ENCODE measurements at regions not wholly inside any gene's neighbourhood (a gene's known extent, or its start where the extent isn't known, plus 50 kb on each side); places are given as distances from the start of the nearest gene placed in this dataset.

DNA sequence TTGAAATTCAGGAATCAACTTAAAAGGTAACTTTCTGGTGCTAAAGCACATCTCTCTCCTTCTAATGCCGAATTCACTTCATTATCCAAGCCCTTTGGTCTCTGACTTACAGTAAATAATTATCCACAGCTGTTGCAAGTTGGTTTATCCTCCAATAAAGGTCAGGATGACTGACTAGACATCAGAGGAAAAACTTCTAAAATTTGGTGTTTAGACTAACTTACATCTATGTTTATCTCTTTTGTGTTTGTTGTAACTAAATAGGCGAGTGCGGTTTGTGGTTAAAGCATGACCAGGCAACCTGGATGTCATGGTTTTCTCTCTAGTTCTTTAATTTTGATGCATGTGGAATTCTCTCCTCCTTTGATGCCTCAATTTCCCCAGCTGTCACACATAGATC, 237.4 kb upstream of the LRTM1 start:
- no peaks in the 10 kb centered on the region for H3K9me3 ChIP-seq (ENCODE audit: control insufficient read depth in 2 of 2, low read length in 2 of 2)
- H3K36me3 ChIP-seq (ENCODE audit: control insufficient read depth in 2 of 2, insufficient read depth in 2 of 2, low read length in 2 of 2): no peaks in the 10 kb centered on the region
- peaks cover 0 to 4% of the 10 kb centered on the region in 2 donors for H3K4me1 ChIP-seq (ENCODE audit: control insufficient read depth in 2 of 2, insufficient read depth in 2 of 2, low read length in 2 of 2)
- no peak overlapping the region for H3K9ac ChIP-seq (ENCODE audit: low read depth in 1 of 2, low read length in 2 of 2)
- no peaks in the 10 kb centered on the region for H3K27me3 ChIP-seq (ENCODE audit: control insufficient read depth in 2 of 2, insufficient read depth in 2 of 2, low read length in 2 of 2)
- H3K4me3 ChIP-seq (ENCODE audit: low read length in 2 of 2): no peak overlapping the region
- no peak overlapping the region for H3K27ac ChIP-seq (ENCODE audit: low read depth in 2 of 2, low read length in 2 of 2)

DNA sequence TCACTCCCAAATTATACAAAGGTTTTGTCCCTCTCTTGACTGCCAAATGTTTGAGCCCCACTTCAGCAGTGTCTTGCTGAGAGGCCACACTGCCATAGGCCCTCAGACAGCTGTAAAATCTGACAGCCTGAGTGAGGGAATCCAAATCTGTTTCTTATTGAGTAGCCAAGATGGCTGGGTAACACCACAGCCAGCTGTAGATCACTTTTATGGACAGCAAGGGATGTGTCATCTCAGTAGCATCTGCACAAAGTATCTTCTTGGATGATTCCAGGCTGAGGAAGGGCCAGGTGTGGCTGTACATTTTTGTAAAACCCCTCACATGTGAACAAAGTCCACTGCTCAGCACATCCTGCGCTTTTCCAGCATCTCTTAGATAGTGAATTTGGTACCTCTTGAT, 237.0 kb upstream of the LRTM1 start:
- no peak overlapping the region for H3K9ac ChIP-seq (ENCODE audit: low read depth in 1 of 2, low read length in 2 of 2)
- no peak overlapping the region for H3K27ac ChIP-seq (ENCODE audit: low read depth in 2 of 2, low read length in 2 of 2)
- no peak overlapping the region for H3K4me3 ChIP-seq (ENCODE audit: low read length in 2 of 2)
- no peaks in the 10 kb centered on the region for H3K36me3 ChIP-seq (ENCODE audit: control insufficient read depth in 2 of 2, insufficient read depth in 2 of 2, low read length in 2 of 2)
- peaks cover 0 to 4% of the 10 kb centered on the region in 2 donors for H3K4me1 ChIP-seq (ENCODE audit: control insufficient read depth in 2 of 2, insufficient read depth in 2 of 2, low read length in 2 of 2)
- no peaks in the 10 kb centered on the region for H3K27me3 ChIP-seq (ENCODE audit: control insufficient read depth in 2 of 2, insufficient read depth in 2 of 2, low read length in 2 of 2)
- no peaks in the 10 kb centered on the region for H3K9me3 ChIP-seq (ENCODE audit: control insufficient read depth in 2 of 2, low read length in 2 of 2)

DNA sequence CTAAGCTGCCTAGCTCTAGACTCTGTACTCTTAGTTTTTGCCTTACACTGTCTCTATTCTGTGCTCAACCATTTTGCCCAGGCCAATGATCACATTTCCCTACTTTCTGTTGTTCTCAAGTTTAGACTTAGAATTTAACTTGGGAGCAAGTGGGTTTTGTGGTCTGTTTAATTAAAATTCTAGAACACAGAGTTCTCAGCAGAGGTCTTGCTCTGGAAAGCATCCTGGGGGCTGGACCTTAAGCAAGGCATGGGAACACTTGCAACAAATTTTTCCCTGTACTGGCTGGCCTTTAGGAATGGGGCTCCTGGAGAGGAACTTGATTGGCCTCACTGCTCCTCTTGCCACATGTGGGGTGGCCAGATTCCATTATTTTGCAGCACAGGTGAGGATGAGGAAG, 236.3 kb upstream of the LRTM1 start:
- no peaks in the 10 kb centered on the region for H3K36me3 ChIP-seq (ENCODE audit: control insufficient read depth in 2 of 2, insufficient read depth in 2 of 2, low read length in 2 of 2)
- H3K9me3 ChIP-seq (ENCODE audit: control insufficient read depth in 2 of 2, low read length in 2 of 2): no peaks in the 10 kb centered on the region
- peaks cover 0 to 4% of the 10 kb centered on the region in 2 donors for H3K4me1 ChIP-seq (ENCODE audit: control insufficient read depth in 2 of 2, insufficient read depth in 2 of 2, low read length in 2 of 2)
- no peak overlapping the region for H3K27ac ChIP-seq (ENCODE audit: low read depth in 2 of 2, low read length in 2 of 2)
- H3K4me3 ChIP-seq (ENCODE audit: low read length in 2 of 2): no peak overlapping the region
- H3K9ac ChIP-seq (ENCODE audit: low read depth in 1 of 2, low read length in 2 of 2): no peak overlapping the region
- H3K27me3 ChIP-seq (ENCODE audit: control insufficient read depth in 2 of 2, insufficient read depth in 2 of 2, low read length in 2 of 2): no peaks in the 10 kb centered on the region

DNA sequence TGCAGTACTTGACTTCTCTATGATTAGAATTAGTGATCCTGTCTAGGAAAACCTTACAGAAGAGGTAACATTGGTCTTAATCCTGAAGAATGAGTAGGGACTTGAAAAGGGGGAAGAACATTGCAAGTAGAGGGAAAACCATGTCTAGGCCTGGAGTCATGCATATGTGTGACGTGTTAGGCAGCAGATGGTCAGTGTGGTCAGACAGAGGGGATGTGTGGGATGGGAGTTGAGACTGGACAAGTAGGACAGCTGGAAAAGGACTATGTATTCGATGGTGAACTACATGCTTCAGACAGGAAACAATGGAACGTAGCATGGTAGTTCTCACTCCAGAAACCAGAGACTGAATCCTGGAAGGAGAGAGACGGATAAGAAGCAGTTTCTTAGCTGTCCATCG, 235.6 kb upstream of the LRTM1 start:
- Histone ChIP-seq H3K27me3 (ENCODE audit: control insufficient read depth in 2 of 2, insufficient read depth in 2 of 2, low read length in 2 of 2) (no peaks in the 10 kb centered on the region), H3K9me3 (ENCODE audit: control insufficient read depth in 2 of 2, low read length in 2 of 2) (no peaks in the 10 kb centered on the region), H3K36me3 (ENCODE audit: control insufficient read depth in 2 of 2, insufficient read depth in 2 of 2, low read length in 2 of 2) (no peaks in the 10 kb centered on the region), H3K4me1 (ENCODE audit: control insufficient read depth in 2 of 2, insufficient read depth in 2 of 2, low read length in 2 of 2) (peaks cover 0 to 4% of the 10 kb centered on the region in 2 donors), H3K9ac (ENCODE audit: low read depth in 1 of 2, low read length in 2 of 2) (no peak overlapping the region), H3K27ac (ENCODE audit: low read depth in 2 of 2, low read length in 2 of 2) (peak overlapping the region in 1 of 2 donors; percentile 10), H3K4me3 (ENCODE audit: low read length in 2 of 2) (no peak overlapping the region)

DNA sequence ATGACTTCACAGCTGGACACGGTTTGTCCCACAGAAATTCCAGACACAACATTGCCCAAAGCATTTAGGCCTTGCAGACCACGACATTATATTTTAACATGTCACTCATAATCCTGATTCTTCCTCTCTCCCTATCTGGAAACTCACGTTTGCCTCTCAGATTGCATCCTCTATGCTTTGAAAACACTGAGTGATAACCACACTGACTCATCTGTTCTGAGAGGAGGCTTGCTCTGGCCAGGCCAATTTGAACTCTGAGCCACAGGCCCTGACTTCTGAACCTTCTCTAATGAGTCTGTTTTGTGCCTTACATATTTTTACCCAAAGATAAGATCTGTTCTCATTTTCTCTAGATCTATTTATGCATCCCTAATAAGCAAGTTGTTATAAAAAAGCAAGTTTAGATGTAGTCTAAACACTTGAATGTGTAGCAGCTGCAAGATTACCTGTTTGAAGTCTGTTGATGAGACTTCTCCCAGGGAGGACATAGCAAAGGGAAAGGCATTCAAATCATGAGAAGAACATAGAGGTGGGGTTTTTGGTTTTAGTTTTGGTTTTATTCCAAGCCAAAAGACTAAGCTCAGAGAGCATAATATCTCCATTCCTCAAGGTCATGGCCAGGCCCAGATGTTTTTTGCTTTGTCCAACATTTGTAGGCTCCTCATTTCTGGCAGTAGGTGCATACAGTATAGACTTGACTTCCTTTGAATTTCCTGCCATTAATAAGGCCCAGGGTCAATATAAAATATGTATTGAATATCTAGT, 234.4 kb upstream of the LRTM1 start:
- Histone ChIP-seq H3K9me3 (ENCODE audit: control insufficient read depth in 2 of 2, low read length in 2 of 2) (no peaks in the 10 kb centered on the region), H3K27ac (ENCODE audit: low read depth in 2 of 2, low read length in 2 of 2) (no peak overlapping the region), H3K4me1 (ENCODE audit: control insufficient read depth in 2 of 2, insufficient read depth in 2 of 2, low read length in 2 of 2) (peaks cover 0 to 4% of the 10 kb centered on the region in 2 donors), H3K4me3 (ENCODE audit: low read length in 2 of 2) (no peak overlapping the region), H3K36me3 (ENCODE audit: control insufficient read depth in 2 of 2, insufficient read depth in 2 of 2, low read length in 2 of 2) (no peaks in the 10 kb centered on the region), H3K9ac (ENCODE audit: low read depth in 1 of 2, low read length in 2 of 2) (no peak overlapping the region), H3K27me3 (ENCODE audit: control insufficient read depth in 2 of 2, insufficient read depth in 2 of 2, low read length in 2 of 2) (no peaks in the 10 kb centered on the region)

DNA sequence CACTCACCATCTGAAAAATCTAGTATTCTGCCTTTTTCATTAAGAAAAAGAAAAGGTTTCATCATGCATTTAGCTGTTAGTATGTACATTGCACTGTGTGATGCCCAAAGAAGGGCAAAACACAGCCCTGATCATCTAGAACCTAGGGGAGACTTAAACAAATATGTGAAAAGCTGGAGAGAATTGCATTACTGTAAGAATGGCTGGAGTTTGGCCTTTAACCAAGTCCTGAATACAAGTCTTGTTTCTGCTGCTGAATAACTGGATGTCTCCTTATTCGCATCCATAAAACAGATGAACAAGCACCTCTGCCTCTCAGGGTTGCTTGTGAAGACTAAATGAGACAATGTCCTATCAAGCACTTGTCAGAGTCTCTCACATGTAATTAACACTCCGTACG, 233.4 kb upstream of the LRTM1 start:
- Histone ChIP-seq H3K9ac (ENCODE audit: low read depth in 1 of 2, low read length in 2 of 2) (no peak overlapping the region), H3K36me3 (ENCODE audit: control insufficient read depth in 2 of 2, insufficient read depth in 2 of 2, low read length in 2 of 2) (no peaks in the 10 kb centered on the region), H3K27ac (ENCODE audit: low read depth in 2 of 2, low read length in 2 of 2) (no peak overlapping the region), H3K27me3 (ENCODE audit: control insufficient read depth in 2 of 2, insufficient read depth in 2 of 2, low read length in 2 of 2) (no peaks in the 10 kb centered on the region), H3K4me3 (ENCODE audit: low read length in 2 of 2) (no peak overlapping the region), H3K9me3 (ENCODE audit: control insufficient read depth in 2 of 2, low read length in 2 of 2) (no peaks in the 10 kb centered on the region), H3K4me1 (ENCODE audit: control insufficient read depth in 2 of 2, insufficient read depth in 2 of 2, low read length in 2 of 2) (no peaks in the 10 kb centered on the region)

DNA sequence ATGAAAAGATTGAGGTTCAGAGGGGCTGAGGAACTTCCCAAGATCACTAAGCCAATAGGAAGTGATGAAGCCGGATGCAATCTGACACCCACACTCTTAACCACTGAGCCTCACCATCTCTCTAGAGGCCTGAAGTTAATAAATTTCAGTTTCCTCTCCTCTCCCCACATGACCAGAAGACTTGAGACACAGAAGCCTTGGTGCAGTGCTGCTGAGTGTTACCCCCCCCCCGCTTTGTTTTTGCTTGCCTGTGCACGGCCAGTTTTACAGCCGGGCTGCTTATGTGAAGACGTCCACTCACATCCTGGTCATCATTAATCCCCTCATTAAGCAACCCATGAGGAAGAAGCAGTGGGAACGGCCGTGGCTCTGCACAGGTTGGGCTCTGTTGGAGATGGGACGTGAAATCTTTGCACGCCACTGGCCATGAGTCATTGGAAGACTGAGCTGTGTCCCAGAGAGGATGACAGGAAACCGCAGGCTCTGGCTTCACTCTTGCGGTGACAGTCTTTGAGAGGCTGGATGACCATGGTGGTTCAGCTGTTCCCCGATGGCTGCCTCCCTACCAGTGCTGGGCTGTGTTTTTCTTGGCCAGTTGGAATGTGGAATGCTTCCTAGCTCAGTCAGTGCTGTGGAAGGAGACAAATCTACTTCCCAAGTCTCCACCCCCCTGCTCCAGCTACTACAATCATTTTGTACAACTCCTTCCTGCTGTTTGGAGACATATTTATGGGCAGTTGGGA, 232.6 kb upstream of the LRTM1 start:
- H3K9ac ChIP-seq (ENCODE audit: low read depth in 1 of 2, low read length in 2 of 2): no peak overlapping the region
- H3K27ac ChIP-seq (ENCODE audit: low read depth in 2 of 2, low read length in 2 of 2): peak overlapping the region in 1 of 2 donors; percentile 42
- no peaks in the 10 kb centered on the region for H3K4me1 ChIP-seq (ENCODE audit: control insufficient read depth in 2 of 2, insufficient read depth in 2 of 2, low read length in 2 of 2)
- no peaks in the 10 kb centered on the region for H3K36me3 ChIP-seq (ENCODE audit: control insufficient read depth in 2 of 2, insufficient read depth in 2 of 2, low read length in 2 of 2)
- H3K27me3 ChIP-seq (ENCODE audit: control insufficient read depth in 2 of 2, insufficient read depth in 2 of 2, low read length in 2 of 2): no peaks in the 10 kb centered on the region
- no peak overlapping the region for H3K4me3 ChIP-seq (ENCODE audit: low read length in 2 of 2)
- H3K9me3 ChIP-seq (ENCODE audit: control insufficient read depth in 2 of 2, low read length in 2 of 2): no peaks in the 10 kb centered on the region

DNA sequence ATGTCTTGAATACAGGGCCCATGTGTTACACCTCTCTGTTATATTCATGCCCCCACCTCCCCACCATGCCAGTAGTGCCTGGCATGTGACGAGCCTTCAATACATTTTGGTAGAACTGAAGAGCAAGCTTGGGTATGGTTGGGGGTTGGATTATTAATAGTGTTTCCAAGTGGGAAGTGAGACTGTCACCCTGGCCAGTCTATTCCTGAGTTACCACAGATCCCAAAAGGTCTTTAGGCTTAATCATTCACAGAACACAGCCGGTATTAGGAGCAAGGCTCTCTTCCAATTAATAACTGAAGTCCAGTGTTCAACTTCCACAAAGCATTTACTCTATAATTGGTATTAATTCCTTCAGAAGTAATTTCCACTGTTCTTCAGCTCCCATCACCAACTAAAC, 231.9 kb upstream of the LRTM1 start:
- Histone ChIP-seq H3K9me3 (ENCODE audit: control insufficient read depth in 2 of 2, low read length in 2 of 2) (no peaks in the 10 kb centered on the region), H3K36me3 (ENCODE audit: control insufficient read depth in 2 of 2, insufficient read depth in 2 of 2, low read length in 2 of 2) (no peaks in the 10 kb centered on the region), H3K27ac (ENCODE audit: low read depth in 2 of 2, low read length in 2 of 2) (no peak overlapping the region), H3K27me3 (ENCODE audit: control insufficient read depth in 2 of 2, insufficient read depth in 2 of 2, low read length in 2 of 2) (no peaks in the 10 kb centered on the region), H3K4me3 (ENCODE audit: low read length in 2 of 2) (no peak overlapping the region), H3K4me1 (ENCODE audit: control insufficient read depth in 2 of 2, insufficient read depth in 2 of 2, low read length in 2 of 2) (no peaks in the 10 kb centered on the region), H3K9ac (ENCODE audit: low read depth in 1 of 2, low read length in 2 of 2) (no peak overlapping the region)

DNA sequence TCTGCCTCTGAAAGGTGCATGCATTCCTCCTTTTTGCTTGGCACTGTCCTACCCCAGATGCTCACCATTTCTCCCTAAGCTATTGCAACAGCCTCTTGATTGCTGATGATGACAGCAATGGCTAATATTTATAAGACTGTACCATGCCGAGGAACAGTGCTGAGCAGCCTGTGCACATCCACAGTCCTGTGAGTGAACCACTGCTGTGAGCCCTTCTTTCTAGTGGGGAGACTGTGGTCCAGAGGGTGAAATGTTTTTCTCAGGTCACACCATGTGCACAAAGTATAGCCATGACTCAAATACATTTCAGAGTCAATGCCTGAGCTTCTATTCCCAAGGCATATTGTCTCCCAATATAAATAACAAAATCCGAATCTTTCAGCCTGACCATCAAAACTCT, 231.2 kb upstream of the LRTM1 start:
- H3K4me1 ChIP-seq (ENCODE audit: control insufficient read depth in 2 of 2, insufficient read depth in 2 of 2, low read length in 2 of 2): no peaks in the 10 kb centered on the region
- no peaks in the 10 kb centered on the region for H3K9me3 ChIP-seq (ENCODE audit: control insufficient read depth in 2 of 2, low read length in 2 of 2)
- H3K4me3 ChIP-seq (ENCODE audit: low read length in 2 of 2): no peak overlapping the region
- H3K9ac ChIP-seq (ENCODE audit: low read depth in 1 of 2, low read length in 2 of 2): no peak overlapping the region
- no peaks in the 10 kb centered on the region for H3K27me3 ChIP-seq (ENCODE audit: control insufficient read depth in 2 of 2, insufficient read depth in 2 of 2, low read length in 2 of 2)
- H3K36me3 ChIP-seq (ENCODE audit: control insufficient read depth in 2 of 2, insufficient read depth in 2 of 2, low read length in 2 of 2): no peaks in the 10 kb centered on the region
- H3K27ac ChIP-seq (ENCODE audit: low read depth in 2 of 2, low read length in 2 of 2): no peak overlapping the region

DNA sequence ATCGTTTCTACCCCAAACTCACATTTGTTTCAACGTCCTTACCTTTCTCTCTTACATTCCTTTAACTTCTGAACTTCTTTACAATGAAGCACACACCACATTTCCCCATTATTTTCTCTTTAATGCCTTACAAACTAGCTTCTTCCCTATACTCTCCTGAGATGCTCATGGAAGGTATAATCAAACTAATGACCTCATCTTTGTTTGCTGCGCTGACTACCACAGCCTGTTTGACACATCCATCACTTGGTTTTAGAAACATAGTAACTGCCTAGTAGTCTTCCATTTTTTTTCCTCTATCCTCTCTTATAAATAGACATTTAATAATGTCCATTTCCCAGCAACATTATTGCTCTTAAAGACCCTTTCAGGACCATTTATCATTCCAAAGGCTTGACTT, 230.5 kb upstream of the LRTM1 start:
- Histone ChIP-seq H3K27ac (ENCODE audit: low read depth in 2 of 2, low read length in 2 of 2) (no peak overlapping the region), H3K9me3 (ENCODE audit: control insufficient read depth in 2 of 2, low read length in 2 of 2) (no peaks in the 10 kb centered on the region), H3K27me3 (ENCODE audit: control insufficient read depth in 2 of 2, insufficient read depth in 2 of 2, low read length in 2 of 2) (no peaks in the 10 kb centered on the region), H3K36me3 (ENCODE audit: control insufficient read depth in 2 of 2, insufficient read depth in 2 of 2, low read length in 2 of 2) (no peaks in the 10 kb centered on the region), H3K9ac (ENCODE audit: low read depth in 1 of 2, low read length in 2 of 2) (no peak overlapping the region), H3K4me3 (ENCODE audit: low read length in 2 of 2) (no peak overlapping the region), H3K4me1 (ENCODE audit: control insufficient read depth in 2 of 2, insufficient read depth in 2 of 2, low read length in 2 of 2) (no peaks in the 10 kb centered on the region)

Data from mucosa of rectum (tissue), 2 donors.